ENCODE measurements at regions not wholly inside any gene's neighbourhood (a gene's known extent, or its start where the extent isn't known, plus 50 kb on each side); places are given as distances from the start of the nearest gene placed in this dataset.

- DNase-seq (ENCODE audit: low spot score), result no peak
- in situ Hi-C loops (cut with MboI; ENCODE audit: low pct_unique_long_range_greater_than_20kb, low sequenced_read_pairs, unreplicated experiment), result no loop called here
- TF ChIP-seq CTCF (IDR thresholded peaks at IDR 0.05; ENCODE audit: extremely low read depth, insufficient read depth, missing control alignments), result no peak
Measured at GRCh38 chr6:170106906-170107525, 183.9 kb downstream of the DLL1 start.

GRCh38 chr6:170102582-170103481 lies 188.0 kb downstream of the DLL1 start:
- in situ Hi-C loops (cut with MboI; ENCODE audit: low pct_unique_long_range_greater_than_20kb, low sequenced_read_pairs, unreplicated experiment), result no loop called here
- TF ChIP-seq CTCF (IDR thresholded peaks at IDR 0.05; ENCODE audit: extremely low read depth, insufficient read depth, missing control alignments), result no peak
- no peak for DNase-seq (ENCODE audit: low spot score)

- in situ Hi-C loops (cut with MboI; ENCODE audit: low pct_unique_long_range_greater_than_20kb, low sequenced_read_pairs, unreplicated experiment), result no loop called here
- TF ChIP-seq CTCF (IDR thresholded peaks at IDR 0.05; ENCODE audit: extremely low read depth, insufficient read depth, missing control alignments), result no peak
Measured at GRCh38 chr6:170102038-170102437, 188.8 kb downstream of the DLL1 start.

GRCh38 chr6:170101281-170102035 lies 189.4 kb downstream of the DLL1 start:
- no peak for TF ChIP-seq CTCF (IDR thresholded peaks at IDR 0.05; ENCODE audit: extremely low read depth, insufficient read depth, missing control alignments)
- no peak for DNase-seq (ENCODE audit: low spot score)
- in situ Hi-C loops (cut with MboI; ENCODE audit: low pct_unique_long_range_greater_than_20kb, low sequenced_read_pairs, unreplicated experiment), result no loop called here

More at GRCh38 chr6:170102038-170102437, 188.8 kb downstream of the DLL1 start:
- DNase-seq (ENCODE audit: low spot score), result no peak

- no peak for DNase-seq (ENCODE audit: low spot score)
- in situ Hi-C loops (cut with MboI; ENCODE audit: low pct_unique_long_range_greater_than_20kb, low sequenced_read_pairs, unreplicated experiment), result no loop called here
- TF ChIP-seq CTCF (IDR thresholded peaks at IDR 0.05; ENCODE audit: extremely low read depth, insufficient read depth, missing control alignments), result no peak
Measured at GRCh38 chr6:170100046-170100445, 190.8 kb downstream of the DLL1 start.

- in situ Hi-C loops (cut with MboI; ENCODE audit: low pct_unique_long_range_greater_than_20kb, low sequenced_read_pairs, unreplicated experiment), result no loop called here
- no peak for DNase-seq (ENCODE audit: low spot score)
- no peak for TF ChIP-seq CTCF (IDR thresholded peaks at IDR 0.05; ENCODE audit: extremely low read depth, insufficient read depth, missing control alignments)
Measured at GRCh38 chr6:170099387-170099786, 191.5 kb downstream of the DLL1 start.

Measured in GM13977 (cell line).